NCI-H460 (cell line): ENCODE measurements at regions not wholly inside any gene's neighbourhood (a gene's known extent, or its start where the extent isn't known, plus 50 kb on each side); places are given as distances from the start of the nearest gene placed in this dataset.

ENCODE experiments used
- DNase-seq: peaks from one replicate; pipeline ENCODE4 v3.0.0-alpha.2; 2016; ENCODE audit warnings: low read depth; ENCODE audit errors: extremely low read depth

DNA sequence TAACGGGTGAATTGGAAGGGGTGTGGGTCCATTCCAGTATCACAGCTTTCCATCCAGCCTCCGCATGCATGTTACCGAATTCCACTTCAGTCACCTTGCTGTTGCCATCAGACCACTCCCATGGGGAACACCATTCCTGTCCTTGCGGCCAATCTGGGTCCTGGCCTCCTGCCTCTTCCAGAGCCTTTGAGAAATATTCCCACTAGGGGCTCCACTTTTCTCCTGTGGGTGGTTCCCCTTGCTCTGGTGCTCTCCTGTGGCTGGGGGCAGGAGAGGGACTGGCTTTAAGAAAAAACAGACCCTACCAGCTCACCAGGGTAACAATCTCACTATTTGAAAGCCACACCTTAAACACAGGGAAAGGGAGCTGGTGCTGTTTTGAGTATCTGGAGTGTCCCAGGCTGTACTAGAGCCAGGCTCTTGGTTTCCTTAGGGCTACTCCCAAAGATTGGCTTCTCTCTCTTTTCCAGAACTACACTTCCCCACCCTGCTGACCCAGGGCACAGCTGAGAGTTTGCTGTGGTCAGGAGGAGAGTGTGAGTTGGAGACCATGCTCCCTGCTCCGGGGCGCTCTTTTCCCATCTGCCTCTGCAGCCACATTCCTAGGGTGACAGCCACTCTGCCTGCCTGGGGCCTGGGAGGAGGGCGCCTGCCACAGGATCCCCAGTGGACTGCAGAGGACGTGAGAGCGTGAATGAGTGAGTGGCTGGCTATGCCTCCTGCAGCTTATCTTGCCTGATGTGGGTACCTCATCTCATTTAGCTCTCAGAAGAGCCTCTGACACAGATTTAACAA is 460.8 kb upstream of the HS6ST1 start:
- DNase-seq = no peak

GRCh38 chr2:128780434-128781080 is 461.9 kb upstream of the HS6ST1 start:
- DNase-seq = no peak

- DNase-seq = no peak
These were observed 462.5 kb upstream of the HS6ST1 start for GRCh38 chr2:128781166-128781565.

DNA sequence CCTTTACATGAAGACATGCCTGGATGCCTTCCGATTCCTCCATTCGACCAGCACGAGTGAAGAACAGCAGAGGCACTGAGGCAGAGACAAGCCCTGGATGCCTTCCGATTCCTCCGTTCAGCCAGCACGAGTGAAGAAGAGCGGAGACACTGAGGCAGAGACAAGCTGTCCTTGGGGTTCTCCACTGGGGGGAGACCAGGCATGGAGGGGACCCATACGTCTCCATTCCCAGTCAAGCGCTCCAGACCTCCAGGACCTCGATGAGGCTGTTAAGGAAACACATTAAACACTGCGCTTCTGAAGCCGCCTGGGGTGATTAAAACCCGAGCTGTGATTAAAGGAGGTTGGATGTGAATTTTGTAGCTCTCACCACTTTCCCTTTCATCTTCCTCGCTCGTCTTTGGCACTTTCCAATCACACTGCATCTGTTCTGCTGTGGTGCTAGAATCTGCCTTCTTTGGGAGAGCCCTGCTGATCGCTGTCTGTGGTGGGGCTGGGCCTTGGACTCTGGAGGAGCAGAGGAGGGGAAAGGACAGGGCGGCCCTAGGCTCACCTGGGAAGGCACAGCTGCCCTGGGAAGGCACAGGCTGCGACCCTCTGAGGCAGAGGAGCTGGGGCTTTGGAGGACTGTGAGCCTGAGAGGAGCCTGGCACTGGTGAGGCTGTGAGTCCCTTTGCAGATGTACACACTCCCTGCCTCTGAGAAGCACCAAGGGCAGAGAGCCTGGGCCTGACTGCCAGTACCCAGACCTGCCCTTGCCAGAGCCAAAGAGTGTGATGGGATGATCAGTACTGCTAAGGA is 463.1 kb upstream of the HS6ST1 start:
- DNase-seq = no peak

DNA sequence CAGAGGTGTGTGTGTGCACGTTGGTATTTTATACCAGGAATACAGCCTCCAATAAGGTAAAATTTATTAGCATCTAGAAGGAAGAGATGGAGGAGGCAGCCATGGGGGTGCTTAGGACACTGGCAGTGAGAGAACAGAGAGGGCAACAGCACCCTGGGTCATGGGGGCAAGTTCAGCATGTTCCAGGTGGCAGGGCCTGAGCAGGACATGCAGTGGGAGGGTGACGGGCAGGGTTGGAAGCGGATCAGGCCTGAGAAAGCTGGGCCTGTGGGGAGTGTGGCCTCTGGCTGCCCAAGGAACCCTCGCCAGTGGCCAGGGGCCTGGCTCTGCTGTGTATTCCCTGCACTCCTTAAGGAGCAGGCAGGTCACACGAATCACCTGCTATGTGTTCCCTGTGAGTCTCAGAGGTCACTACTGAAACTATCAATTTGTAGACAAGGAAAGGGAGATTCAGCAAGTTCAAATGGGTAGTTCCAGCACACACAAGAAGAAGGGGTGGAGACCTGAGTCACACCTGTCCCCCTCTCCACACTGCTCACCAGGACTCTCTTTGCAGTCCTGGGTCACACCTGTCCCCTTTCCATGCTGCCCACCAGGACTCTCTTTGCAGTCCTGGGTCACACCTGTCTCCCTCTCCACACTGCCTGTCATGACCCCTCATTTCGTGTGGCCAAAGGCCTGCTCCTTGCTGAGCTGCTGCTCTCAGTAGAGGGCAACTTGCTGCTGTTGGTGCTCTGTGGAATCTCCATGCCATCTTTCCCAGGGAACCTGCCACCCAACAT is 463.9 kb upstream of the HS6ST1 start:
- DNase-seq = no peak

DNA sequence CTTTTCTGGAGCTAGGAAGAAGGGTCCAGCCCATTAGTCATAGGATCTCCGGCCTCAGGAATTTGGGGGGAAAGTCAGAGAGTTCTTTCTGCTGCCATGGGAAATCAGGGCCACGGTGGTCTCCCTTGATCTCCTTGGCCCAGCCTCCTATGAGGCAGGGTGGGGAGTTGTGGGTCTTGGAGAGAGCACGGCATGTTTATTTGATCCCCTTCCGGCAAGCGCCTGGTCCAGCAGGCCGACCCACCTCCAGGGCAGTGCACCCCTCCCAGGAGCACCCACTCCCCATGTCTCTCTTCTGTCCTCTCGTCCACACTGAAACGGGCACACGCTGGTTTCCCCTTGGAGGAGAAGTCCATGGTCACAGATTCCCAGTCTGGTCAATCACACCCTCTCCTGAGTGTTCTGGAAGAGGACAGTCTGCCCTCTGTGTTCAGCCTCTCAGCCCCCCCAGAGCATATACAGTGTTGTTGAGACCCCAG is 464.6 kb upstream of the HS6ST1 start:
- DNase-seq = no peak

- DNase-seq = no peak
These were observed 465.2 kb upstream of the HS6ST1 start for GRCh38 chr2:128783896-128784295.

DNA sequence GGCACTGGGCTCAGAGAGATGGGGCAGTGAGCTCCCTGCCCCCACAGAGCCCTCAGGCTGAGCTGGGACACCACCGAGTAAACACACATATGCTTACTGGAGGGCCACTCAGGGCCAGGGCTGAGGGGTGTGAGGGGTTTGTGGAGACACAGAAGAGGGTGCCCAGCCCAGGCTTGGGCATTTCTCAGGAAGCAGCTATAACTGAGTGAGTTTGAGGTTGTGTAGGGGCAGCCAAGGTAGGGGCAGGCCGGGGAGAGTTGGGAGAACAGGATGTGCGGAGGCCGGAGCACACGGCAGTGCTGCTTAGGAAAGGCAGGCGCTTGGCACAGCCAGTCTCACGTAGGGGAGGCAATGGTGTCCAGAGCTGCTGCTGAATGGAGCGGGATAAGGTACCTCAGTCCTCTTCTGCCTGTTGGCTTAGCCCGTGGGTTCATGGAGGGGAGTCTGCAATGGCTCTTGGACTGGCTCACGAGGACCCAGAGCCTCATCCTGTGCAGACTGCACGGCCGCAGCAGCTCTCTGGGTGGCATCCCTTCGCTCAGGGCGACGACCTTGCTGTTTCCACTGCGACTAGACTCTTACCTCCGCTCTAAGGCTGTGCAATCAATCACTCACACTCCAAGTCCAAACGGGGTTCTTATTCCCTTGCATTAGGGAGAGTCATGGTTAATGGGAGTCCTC is 466.1 kb upstream of the HS6ST1 start:
- no peak for DNase-seq

DNA sequence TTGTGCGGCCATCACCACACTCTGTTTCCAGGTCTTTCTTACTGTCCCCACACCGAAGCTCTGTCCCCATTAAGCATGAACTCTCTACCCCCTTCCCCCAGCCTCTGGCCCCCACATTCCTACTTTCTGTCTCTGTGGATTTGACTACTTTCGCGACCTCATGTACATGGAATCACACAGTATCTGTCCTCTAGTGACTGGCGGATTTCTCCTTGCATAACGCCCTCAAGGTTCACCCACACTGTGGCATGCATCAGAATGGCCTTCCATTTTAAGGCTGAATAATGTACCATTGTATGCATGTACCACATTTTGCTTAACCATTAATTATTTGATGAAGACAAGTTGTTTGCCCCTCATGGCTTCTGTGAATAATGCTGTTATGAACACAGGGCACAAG is 467.6 kb upstream of the HS6ST1 start:
- DNase-seq = no peak

GRCh38 chr2:128786741-128787478 is 468.2 kb upstream of the HS6ST1 start:
- DNase-seq = no peak

DNA sequence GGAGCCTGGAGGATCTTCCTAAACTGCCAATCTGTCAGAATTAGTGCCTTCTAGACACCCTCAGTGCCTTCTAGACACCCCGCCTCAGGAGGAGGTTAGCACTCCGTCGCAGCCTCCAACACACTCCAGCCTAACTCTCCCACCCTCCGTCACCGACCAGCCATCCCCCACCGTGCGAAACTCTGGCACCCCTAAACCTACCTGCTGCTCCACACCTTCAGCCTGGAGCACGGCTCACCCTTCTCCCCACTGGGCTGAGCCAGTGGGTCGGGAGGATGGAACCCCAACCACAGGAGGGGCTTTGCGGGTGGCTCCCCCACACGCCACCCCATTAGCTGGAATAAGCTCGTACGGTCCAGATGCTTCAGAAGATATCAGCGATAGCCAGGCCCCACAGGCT is 468.9 kb upstream of the HS6ST1 start:
- no peak for DNase-seq

GRCh38 chr2:128788636-128789220 is 470.1 kb upstream of the HS6ST1 start:
- DNase-seq = no peak

DNA sequence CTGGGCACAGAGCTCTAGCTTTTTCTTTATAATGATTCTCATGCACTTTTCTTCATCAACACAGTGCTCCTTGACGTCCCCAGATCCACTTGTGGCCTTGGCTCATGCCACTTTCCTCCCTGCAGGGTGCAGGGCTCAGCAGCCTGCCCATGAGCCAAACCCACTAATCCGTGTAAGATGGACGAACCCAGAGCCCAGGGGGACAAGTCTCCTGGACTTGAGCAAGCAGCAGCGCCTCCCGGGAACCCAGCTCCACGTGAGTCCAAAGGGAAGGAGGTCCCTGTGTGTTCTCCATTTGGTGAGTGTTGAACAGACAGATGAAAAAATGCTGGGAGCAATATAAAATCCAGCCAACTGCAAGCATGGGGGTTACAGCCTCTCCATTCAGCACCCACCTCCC is 470.6 kb upstream of the HS6ST1 start:
- no peak for DNase-seq

DNA sequence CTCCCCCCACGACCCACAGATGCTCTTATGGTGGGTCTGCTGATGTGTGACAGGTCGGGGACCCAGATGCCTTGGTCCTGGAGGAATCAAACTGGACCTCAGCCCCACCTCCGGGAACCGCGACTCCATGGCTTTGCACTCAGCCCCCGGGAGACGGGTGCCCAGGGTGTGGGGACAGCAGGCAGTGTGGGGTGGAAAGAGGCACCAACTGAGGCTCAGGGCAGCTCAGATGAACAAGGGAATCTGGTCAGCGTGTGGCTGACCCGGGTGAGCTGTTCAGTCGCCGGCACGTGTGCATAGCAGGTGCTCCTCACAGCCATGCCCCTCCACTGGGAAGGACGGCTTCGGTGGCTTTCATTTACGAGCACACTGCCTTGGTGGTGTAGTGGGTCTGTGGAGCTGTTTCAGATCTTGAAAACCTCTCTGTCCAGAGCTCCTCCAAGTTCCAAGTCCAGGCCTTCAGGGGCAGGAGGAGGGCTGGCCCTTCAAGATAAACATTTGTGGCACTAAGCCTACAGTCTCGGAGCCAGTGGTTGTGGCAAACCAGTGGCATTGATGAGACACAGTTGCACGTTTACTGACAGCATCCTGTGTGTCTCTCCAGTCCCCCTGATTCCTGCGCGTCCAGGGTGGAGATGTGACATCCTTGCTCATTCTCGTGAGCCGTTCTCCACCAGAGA is 471.2 kb upstream of the HS6ST1 start:
- no peak for DNase-seq

- no peak for DNase-seq
These were observed 471.9 kb upstream of the HS6ST1 start for GRCh38 chr2:128790541-128791001.

DNA sequence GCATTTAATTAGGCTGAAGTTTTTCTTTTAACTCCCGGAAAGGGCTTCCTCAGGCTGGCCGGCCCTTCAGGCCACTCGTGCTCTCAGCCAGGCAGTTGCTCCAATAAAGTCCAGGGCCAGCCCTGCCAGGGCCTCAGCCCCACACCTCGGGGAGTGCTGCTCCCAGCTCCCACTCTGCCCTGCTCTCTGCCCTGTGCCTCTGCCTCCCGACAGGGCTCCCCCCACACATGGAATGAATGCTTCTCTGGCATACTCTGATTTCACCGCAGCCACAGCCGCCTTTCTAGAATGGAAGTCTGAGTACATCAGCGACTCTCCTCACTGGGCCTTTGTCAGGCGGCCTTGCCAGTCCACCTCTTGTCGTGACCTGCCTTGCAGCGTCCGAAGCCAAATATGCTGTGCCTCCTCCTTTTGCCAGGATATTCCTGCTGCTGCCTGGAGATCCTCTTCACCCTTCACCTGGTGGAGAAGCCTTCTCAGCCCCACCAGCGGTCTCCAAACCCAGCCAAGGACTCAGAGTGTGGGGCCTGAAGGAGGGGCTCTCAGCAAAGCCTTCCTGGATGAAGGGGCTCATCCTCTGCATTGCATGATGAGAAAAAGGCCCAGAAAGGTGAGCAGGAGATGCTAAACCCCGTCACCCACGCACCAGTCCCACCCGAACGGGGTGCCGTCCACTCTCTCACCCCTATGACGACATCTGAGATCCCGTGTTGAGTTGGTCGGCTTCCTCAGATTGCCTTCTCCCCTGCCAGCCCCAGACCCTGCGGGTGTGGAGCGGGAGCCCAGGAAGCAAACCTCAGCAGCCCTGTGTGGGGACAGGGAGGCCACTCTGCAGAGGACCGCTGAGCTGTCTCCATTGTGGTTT is 472.7 kb upstream of the HS6ST1 start:
- DNase-seq = no peak

DNA sequence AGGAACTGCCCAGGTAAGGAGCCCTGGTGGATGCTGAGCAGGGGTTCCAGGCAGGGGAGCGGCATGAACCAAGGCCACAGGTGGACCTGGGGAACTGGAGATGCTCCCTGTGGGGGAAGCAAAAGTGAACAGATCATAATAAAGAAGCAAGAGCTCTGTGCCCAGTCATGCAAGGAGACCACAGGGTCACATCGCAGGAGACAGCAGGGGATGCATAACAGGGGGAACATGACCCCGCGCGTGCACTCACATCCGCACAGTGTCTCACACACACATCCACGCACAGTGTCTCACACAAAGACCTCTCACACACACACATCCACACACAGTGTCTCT is 473.3 kb upstream of the HS6ST1 start:
- no peak for DNase-seq
